Occipital lobe (tissue), 1 donor: ENCODE measurements at regions not wholly inside any gene's neighbourhood (a gene's known extent, or its start where the extent isn't known, plus 50 kb on each side); places are given as distances from the start of the nearest gene placed in this dataset.
"Not testable (repeated sequence)": the region's sequence is repeated elsewhere in the genome, so short reads cannot be mapped to it uniquely, and the experiment has no call there.

Source experiments
- DNase-seq: peaks from one replicate; lab custom pipeline; 2025; lab: John Stamatoyannopoulos, UW

DNA sequence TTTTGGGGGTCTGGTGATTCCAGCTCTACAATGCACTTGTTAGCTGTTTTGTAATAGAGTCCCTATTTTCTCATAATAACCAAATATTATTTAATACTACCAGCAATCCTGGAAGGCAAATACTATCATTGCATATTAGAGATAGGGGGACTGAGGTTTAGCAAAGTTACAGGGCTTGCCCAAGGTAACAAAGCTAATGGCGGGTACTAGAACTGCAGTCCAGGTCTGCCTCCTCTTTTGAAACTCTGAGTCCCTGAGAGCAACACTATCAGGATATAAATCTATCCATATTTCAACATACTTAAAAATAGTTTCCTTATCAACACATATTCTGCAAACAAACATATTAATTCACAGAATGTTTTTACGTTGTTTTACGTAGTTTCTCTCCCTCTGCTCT lies 235.5 kb upstream of the ACVR2A start:
- DNase-seq, result no peak

DNA sequence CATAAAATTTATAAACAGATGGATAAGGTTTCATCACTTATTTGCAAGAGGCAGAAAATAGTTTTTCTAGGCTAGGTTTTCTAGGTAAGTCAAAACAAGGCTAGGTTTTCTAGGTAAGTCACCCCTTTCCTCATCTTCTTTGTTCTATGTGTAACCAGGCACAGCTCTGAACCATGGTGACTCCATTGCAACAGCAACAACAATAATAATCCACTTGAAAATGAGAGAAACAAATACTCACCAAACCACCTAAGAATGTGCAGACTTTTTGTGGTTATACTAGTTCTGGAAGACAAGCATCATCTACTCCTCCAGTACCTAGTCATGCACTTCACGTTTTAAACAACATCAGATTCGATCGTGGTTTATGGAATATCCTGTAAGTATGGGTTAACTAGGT lies 237.4 kb upstream of the ACVR2A start:
- no peak for DNase-seq

DNA sequence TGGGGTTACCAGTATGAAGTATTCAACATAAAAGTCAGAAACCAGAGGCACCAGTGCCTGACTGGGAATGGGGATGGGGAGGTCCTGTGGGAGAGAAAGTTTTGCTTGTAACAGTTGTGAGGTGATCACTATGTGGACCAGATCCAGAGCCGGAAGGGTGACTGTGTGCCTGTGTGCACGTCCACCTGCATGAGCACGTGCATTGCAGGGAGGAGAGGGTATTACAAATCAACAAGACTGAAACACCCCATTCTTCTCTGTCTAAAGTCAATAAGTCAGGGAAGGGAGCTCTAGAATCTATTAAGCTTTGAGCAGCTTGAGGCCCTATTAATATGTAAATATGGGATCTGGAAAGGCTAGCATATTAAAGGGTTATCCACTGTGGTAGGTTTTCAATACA lies 241.0 kb upstream of the ACVR2A start:
- no peak for DNase-seq

DNA sequence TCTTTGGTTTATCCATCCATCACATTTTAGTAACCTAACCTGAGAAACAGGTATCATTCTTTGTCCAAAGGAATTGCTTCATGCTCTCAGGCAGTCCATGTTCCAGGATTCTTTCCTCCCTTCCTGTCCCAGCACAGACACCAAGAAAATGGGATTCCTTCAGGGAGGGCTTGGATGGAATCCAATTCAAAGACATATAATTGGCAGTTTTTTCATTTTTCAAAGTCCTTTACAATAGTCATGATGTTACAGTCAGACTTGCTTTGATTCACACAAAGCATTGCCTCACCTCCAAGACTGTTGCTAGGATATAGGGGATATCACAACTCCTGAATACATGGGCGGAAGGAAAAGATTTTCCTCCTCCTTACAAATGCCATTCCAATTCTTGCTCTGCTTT lies 241.4 kb upstream of the ACVR2A start:
- no peak for DNase-seq

DNA sequence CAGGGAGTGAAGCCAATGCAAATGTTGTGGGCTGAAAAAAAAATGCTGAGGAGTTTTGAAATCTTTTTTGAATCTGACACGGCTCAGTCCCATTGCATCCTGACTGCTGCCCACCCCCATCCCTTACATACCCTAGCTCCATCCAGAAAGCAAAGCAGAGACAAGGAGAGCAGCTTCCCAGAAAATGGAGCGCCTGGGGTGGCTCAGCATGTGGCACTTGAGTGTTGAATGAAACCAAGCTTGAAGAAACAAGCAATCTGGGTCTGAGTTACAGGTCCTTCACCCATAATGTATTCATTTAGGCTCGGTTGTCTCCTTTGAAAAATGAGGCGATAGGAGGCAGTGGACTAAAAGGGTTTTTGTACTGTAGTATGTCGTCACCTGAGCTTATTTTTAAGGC lies 244.2 kb upstream of the ACVR2A start:
- no peak for DNase-seq

DNA sequence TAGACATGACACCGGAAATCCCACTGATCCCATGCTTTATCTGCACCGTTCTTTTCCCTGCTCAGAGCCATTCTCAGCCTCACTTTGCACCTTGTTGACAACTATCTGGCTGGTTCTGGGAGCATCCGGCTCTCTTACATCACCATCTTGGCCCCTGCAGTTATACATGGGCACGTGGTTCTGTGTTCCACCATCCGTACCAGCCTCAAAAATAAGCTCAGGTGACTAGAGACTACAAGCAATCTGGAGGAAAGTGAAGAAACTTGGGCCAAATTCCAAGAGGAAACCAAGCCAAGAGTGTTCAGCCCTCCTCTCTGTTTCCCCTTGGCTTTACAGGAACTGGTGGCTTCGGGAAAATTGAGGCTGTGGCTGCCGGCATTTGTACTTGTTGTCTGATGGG lies 244.6 kb upstream of the ACVR2A start:
- DNase-seq, result no peak

DNA sequence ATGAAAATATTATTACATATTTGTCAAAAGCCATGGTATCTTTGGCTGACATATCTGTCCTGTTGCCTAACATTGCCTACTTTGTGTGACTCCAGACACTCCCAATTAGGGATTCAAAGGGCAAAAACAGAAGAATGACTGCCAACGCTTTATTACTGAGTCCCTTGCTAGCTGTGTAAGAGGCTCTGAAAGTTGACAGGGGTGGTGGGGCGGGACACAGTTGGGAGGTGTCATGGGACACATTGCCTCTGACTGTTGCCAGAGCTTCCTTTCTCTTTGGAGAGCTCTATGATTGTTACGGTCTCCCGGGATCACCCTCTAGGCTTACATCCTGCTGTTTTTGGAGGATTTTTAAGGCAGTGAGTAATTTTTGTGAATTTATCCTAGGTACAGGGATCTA lies 249.6 kb upstream of the ACVR2A start:
- DNase-seq, result no peak

DNA sequence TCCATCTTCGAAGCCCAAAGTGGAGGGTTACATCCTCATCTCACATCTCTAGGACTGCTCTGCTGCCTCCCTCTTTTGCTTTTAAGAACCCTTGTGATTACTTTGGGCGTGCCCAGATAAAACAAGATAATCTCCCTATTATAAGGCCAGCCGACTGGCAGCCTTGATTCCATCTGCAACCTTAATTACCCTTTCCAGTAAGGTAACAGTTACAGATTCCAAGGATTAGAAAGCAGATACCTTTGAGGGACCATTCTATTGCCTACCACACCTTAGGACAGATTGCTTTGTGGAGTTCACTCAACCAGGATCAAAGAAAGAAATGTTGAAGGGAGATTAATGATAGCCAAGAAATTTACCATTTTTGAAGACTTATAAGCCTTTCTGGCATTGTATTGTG lies 250.8 kb upstream of the ACVR2A start:
- DNase-seq, result no peak

DNA sequence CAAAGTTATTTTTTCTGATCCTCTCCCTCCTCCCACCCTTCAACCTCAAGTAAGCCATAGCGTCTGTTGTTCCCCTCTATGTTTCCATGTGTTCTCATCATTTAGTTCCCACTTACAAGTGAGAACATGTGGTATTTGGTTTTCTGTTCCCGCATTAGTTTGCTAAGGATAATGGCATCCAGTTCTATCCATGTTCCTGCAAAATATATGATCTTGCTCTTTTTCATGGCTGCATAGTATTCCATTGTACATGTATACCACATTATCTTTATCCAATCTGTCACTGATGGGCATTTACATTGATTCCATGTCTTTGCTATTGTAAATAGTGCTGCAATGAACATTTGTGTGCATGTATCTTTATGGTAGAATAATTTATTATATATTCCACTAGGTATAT lies 252.0 kb upstream of the ACVR2A start:
- DNase-seq, result not testable (repeated sequence)

DNA sequence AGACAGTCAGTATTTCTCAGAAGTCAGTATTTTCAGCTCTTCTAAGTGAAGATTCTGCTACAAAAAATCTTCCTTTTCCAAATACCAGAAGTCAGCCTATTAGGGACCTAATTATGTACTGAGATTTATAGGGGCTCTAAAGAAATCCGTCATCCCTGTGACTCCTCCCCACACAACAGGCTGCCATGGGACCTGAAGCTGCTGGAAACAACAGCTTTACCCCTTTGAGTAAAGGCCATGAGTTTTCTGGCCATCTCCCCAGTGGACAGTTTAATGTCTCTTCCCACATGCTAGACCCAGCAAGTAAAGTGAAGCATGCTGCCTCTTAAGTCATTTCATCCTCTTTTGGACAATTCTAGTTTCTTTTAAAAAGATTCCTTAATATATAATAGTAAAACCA lies 255.7 kb upstream of the ACVR2A start:
- DNase-seq, result no peak

DNA sequence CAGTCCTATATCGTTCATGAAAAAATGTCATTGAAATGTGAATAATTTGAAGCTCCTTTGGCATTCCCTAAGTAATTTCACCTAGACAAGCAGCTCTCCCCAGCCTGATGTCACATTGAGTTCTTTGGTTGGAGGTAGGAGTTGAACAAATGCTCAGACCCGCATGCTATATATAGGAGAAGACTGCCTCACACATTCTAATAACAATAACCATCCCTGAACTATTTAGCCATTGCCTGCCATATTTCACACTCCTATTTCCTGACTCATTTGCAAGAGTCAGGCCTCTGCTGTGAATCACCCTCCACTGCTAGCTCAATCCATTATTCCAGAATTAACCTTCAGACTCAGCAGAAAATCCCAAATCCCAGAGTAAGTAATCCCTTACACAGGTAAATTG lies 256.6 kb upstream of the ACVR2A start:
- DNase-seq, result no peak

DNA sequence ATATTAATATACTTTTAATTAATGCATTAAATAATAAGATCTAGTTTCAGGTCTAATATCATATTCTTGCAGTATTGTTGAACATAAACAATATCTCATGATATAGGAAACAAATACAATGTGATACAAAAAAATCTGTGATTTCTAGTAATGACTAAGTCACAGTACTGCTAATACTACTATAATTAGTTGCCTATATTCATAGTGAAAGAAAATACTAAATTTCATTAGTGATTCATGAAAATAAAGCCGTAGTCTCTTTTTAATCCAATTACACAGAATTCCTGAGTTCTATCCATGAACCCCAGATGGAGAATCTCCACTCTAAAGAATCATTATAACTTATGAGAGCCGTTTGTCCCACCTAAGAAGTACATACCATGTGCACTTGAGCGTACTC lies 266.3 kb upstream of the ACVR2A start:
- no peak for DNase-seq

DNA sequence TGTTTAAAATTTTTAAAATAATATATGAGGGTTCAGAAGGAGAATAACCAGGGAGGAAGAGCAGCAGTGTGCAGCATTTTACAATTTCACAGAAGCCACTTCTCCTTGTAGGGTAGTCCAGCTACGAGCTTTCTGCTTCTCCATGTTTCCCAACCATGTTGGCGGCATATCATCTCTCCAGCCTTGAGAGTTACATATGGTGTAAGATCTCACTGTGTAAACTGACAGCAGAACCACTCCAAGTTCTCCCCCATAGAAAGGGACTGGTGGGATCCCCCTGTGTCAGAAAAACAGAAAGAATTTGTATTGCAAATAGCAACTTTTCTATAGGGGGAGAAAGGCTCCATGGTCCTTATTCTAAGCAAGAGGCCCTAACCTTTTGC lies 266.8 kb upstream of the ACVR2A start:
- no peak for DNase-seq

DNA sequence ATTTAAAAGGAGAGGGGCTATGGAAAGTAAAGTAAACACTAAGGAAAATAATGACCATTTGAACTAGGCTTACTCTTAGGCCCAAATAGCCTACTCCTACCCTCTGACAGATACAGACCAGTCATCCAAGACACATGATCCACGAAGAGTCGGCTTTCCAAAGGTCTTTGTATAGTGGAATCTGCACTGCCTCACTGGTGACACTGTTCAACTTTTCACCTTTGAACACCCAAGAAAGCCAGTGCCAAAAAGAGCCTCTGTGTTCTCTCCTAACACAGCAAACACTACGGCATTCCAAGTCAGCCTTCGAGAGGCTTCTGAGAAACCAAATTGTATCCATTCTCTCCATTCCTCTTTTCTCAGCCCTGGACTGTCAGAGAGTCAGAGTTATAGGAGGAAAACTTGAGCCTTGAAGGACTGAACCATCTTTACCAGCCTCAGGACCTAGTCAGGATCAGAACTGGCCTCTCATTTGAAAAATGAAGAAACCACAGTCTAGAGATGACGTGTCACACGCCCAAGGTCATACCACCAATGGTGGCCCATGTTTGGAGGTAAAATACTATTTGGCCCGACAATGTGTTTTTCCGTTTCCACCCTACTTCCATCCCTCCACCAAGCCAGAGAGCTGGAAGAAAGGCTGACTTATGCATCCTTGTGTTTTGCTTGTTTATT lies 267.4 kb upstream of the ACVR2A start:
- no peak for DNase-seq

DNA sequence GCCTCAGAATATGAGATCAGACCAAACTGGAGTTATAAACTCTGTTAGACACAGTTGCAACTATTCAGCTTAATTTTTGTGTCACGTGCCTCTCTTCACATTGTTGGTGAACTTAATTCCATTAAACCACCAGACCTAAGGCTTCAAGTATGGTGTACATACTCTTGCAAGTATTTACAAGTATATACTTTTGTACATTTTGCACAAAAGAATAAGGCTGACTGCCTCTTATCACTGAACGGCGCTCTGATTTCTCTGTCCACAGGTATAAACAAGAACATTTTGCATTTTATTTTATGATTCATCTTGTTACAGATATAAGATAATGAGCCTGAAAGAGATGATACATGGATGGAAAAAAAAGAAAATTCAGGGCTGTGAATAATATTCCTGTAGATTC lies 269.7 kb upstream of the ACVR2A start:
- no peak for DNase-seq

DNA sequence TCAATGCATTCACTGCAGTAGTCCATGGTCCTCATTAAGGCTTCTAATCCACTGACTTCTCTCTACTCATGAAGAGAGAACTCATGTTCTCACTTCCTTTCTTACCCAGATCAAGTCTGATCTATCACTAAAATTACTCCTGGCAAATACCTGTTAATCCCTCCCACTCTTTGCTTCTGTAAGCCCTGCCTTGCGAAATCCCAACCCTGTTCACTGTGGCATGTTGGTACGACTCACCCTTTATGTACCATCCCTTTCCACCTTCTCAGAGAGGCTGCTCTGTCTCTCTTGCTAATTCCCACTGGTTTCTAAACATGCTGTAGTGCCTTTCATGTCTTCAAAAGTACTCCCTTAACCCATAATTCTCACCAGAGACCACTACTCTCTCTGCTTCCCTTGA lies 272.2 kb upstream of the ACVR2A start:
- no peak for DNase-seq

DNA sequence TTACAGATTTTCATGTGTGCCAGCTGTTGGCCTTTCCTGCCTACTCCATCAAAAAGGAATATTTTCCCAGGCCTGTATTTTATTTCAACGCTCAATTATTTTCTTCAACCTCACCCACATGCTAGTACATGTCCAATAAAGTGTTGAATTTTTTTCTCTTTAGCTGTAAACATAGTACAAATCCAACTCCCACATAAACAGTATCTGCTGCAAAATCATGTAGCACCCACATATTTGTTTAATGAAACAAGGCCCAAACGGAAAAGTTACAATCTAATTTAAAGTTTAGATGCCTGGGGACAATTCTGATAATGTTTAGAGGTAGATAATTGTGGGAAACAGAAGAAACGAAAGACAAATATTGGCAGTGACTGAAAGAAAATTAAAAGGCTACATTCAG lies 275.4 kb upstream of the ACVR2A start:
- DNase-seq, result no peak

DNA sequence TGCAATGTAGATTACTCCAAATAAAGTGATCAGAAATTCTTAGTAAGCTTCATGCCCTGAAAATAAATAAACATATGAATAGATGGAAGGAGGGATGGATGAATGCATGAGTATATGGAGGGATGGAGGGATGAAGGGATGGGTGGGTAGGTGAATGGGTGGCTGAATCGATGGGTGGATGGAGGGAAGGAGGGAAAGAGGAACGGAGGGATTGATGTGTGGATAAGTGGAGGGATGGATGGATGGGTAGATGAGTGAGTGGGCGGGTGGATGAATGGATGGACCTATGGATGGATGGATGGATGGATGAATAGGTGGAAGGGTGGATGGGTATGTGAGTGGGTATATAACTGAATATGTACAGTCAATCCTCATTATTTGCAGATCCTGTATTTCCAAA lies 276.7 kb upstream of the ACVR2A start:
- DNase-seq, result no peak

DNA sequence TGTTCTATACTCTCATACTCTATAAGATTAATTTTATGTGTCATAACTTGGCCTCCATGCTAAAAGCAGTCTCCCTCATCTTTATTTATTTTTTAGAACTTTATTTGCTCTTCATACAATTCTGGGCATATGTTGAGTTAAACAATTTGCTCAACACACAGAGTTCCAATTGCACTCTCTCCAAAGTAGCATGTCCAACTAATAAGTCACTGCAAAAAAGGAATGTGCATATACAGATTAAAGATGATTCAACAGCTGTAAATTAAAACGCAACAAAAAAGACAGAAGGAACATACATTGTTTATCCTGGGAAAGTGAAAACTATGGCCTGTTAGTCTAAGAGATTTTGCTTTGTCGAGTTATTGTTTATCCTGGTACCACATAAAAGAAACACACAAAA lies 277.7 kb upstream of the ACVR2A start:
- DNase-seq, result no peak

DNA sequence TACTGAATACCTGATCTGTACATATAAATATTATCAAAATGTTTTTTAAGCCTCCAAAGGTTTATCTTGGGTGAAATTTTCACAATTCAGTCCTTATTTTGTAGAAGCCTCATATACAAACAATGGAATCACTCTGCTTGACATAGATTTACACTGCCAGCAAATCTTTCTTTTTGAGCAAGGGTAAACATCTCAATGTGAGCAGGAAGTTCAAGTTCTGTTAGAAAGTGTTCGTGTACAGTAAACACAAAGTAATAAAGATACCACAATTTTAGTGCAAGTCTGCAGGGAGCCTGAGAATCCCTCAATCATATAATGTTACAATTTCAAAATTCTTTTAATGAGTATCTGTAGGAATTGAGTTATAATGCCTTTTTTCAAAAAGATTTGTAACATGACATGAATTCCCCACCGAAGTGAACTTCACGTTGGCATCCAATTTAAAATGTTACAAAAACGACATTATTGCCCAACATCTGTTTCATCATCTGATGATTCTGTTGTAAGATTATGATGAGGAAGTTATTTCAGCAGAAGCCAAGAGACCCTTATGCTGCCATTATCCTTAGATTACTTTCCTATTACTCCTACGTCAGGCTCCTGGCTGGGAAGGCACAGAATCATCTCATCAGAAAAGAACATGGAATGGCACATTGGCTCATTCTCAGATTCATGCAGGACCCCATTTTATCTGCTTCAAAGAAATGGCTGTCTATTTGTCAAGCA lies 283.9 kb upstream of the ACVR2A start:
- no peak for DNase-seq

DNA sequence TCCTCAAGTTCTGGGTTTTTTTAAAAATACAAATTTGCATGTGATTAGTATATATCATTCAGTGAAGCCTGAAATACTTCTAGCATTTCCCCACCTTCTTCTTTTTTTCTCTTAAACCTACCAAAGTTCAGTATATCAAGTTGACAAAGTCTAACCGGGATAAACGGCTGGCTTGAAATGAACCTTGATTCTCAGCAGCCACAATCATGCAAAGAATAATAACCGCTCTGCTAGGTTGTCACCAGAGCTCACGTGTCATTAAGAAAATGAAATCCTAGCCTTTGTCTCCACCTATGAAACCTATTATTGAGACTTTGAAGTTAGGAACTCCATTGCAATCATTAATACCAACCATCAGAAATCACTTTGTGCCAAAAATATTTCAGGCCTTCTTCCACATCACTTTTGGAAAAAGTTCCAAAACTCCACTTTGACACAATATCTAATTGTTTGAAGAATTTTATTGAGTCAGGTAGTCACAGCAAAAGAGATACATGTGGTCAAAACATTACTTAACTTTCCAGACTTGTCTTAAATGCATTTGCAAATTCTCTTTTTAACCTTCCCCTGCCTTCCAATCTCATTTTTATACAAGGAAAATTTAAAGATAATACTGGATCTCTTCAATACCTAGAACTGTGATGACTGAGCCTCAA lies 285.6 kb upstream of the ACVR2A start:
- DNase-seq, result no peak

DNA sequence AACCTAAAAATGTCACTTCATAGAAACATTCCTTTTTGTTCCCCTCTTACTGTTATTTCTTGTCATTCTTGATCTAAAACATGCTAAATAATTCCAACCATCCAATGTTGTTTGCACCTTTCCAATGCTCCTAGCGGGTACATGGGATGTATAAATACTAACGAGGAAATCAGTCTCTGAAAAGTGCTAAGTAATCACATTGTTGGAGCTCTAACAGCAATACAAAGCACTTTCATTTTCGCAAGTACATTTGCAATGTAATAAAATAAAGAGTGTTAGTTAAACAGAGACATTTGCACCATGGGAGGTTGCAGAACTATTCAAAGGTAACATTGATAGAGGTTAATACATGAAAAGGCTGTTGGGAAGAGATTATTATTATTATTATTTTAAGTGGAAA lies 286.2 kb upstream of the ACVR2A start:
- no peak for DNase-seq

DNA sequence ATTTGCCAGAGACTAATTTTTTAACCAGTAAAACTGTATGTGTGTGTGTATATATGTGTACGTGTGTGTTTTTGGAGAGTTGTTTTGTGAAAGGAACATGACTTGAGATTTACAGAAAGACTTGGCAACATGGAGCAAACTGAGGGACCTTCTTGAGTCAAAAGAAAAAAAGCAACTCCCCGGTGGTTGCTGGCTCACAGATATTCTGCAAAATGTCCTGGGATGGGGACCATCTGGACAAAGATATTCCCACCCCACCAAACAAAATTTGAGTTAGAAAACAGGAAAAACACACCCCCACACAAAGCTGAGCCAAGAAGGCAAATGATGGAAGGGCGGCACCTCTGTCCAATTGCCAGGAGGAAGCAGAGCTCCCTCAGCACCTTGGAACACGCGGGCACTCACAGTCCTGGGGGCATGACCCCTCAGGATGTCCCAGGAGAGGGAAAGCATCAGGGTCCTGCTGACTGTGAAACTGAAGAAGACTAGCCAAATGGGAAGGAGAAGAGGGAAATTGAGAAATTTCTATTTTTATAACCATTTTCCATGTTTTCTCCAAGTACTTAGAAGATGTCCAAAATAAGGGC lies 290.2 kb upstream of the ACVR2A start:
- DNase-seq, result no peak
